Keratinocyte (primary cell): ENCODE measurements at regions not wholly inside any gene's neighbourhood (a gene's known extent, or its start where the extent isn't known, plus 50 kb on each side); places are given as distances from the start of the nearest gene placed in this dataset.

Source experiments
- CTCF ChIP-seq, 3 experiments: IDR thresholded peaks in 1 of 3; conservative IDR thresholded peaks in 1 of 3; optimal IDR thresholded peaks in 1 of 3; 2 replicates in 2 of 3; 3 replicates in 1 of 3; pipeline versions ENCODE3 to v1.5.1; 2011; ENCODE audit warnings: low read length in 3 of 3, mild to moderate bottlenecking in 3 of 3, moderate library complexity in 2 of 3, control low read depth in 1 of 3, inconsistent platforms in 1 of 3; ENCODE audit not compliant: insufficient read depth in 2 of 3; ENCODE audit errors: extremely low read depth in 1 of 3
- EZH2 ChIP-seq: IDR thresholded peaks from one replicate; pipeline ENCODE4 v1.6.1; 2012; ENCODE audit warnings: inconsistent platforms, mild to moderate bottlenecking, low read length, moderate library complexity

GRCh38 chr9:73845954-73846690, 651.0 kb upstream of the RORB start:
- TF ChIP-seq EZH2 (no peak), CTCF (optimal IDR thresholded peaks at IDR 0.05 in 1 of 3, IDR thresholded peaks at IDR 0.05 in 1 of 3, conservative IDR thresholded peaks at IDR 0.05 in 1 of 3; ENCODE audit: extremely low read depth in 1 of 3, insufficient read depth in 2 of 3, low read length in 3 of 3) (no peak)
